GM18517 (cell line): ENCODE measurements at regions not wholly inside any gene's neighbourhood (a gene's known extent, or its start where the extent isn't known, plus 50 kb on each side); places are given as distances from the start of the nearest gene placed in this dataset.

Source experiments
- ATAC-seq: cut with Tn5 transposase; IDR thresholded peaks from one replicate; pipeline ENCODE4 v1.9.1; 2021; ENCODE audit warnings: mild to moderate bottlenecking, moderate library complexity; ENCODE audit not compliant: unreplicated experiment

GRCh38 chr10:128484041-128484440 lies 357.8 kb upstream of the MKI67 start:
- ATAC-seq = no peak

- no peak for ATAC-seq
Measured at GRCh38 chr10:128485701-128486235, 359.5 kb upstream of the MKI67 start.

- no peak for ATAC-seq
Measured at GRCh38 chr10:128487517-128487916, 361.3 kb upstream of the MKI67 start.

- ATAC-seq = no peak
Measured at GRCh38 chr10:128489324-128490247, 363.4 kb upstream of the MKI67 start.

GRCh38 chr10:128491686-128492085 lies 365.5 kb upstream of the MKI67 start:
- ATAC-seq = no peak

GRCh38 chr10:128493811-128494210 lies 367.6 kb upstream of the MKI67 start:
- no peak for ATAC-seq

GRCh38 chr10:128494665-128495064 lies 368.4 kb upstream of the MKI67 start:
- ATAC-seq = no peak

GRCh38 chr10:128497660-128498377 lies 371.6 kb upstream of the MKI67 start:
- ATAC-seq = no peak

- no peak for ATAC-seq
Measured at GRCh38 chr10:128498378-128498730, 372.1 kb upstream of the MKI67 start.

GRCh38 chr10:128498746-128499145 lies 372.5 kb upstream of the MKI67 start:
- no peak for ATAC-seq

GRCh38 chr10:128499486-128499885 lies 373.3 kb upstream of the MKI67 start:
- ATAC-seq = no peak

GRCh38 chr10:128499956-128500355 lies 373.7 kb upstream of the MKI67 start:
- ATAC-seq = no peak

- no peak for ATAC-seq
Measured at GRCh38 chr10:128500642-128501041, 374.4 kb upstream of the MKI67 start.

GRCh38 chr10:128505346-128505745 lies 379.1 kb upstream of the MKI67 start:
- ATAC-seq = no peak

GRCh38 chr10:128506423-128506822 lies 380.2 kb upstream of the MKI67 start:
- no peak for ATAC-seq

- ATAC-seq = no peak
Measured at GRCh38 chr10:128507066-128507465, 380.8 kb upstream of the MKI67 start.

GRCh38 chr10:128511284-128511683 lies 385.1 kb upstream of the MKI67 start:
- ATAC-seq = no peak

GRCh38 chr10:128512767-128513166 lies 386.5 kb upstream of the MKI67 start:
- no peak for ATAC-seq

GRCh38 chr10:128514536-128514935 lies 388.3 kb upstream of the MKI67 start:
- ATAC-seq = no peak

- no peak for ATAC-seq
Measured at GRCh38 chr10:128516180-128516579, 390.0 kb upstream of the MKI67 start.

- no peak for ATAC-seq
Measured at GRCh38 chr10:128517167-128517566, 390.9 kb upstream of the MKI67 start.

GRCh38 chr10:128518000-128518399 lies 391.8 kb upstream of the MKI67 start:
- ATAC-seq = no peak
